Cardiac muscle cell (in vitro differentiated cells and primary cell): ENCODE measurements at regions not wholly inside any gene's neighbourhood (a gene's known extent, or its start where the extent isn't known, plus 50 kb on each side); places are given as distances from the start of the nearest gene placed in this dataset.

Source experiments
- DNase-seq, 2 donors: peaks; one replicate each; pipeline versions ENCODE4 v3.0.0 to v3.0.0-alpha.2; 2010 to 2017; ENCODE audit warnings: low read depth in 1 of 2, low spot score in 1 of 2
- H3K27ac ChIP-seq: fragments of 200-600 bp; sonication (generic); 2 replicates; pipeline ENCODE4 v1.5.1; 2016
- H3K27me3 ChIP-seq: fragments of 200-600 bp; sonication (generic); 2 replicates; pipeline ENCODE4 v1.6.0; 2016; ENCODE audit warnings: control low read depth
- H3K36me3 ChIP-seq: fragments of 200-600 bp; sonication (generic); 2 replicates; pipeline ENCODE4 v1.5.1; 2016; ENCODE audit warnings: control low read depth
- H3K4me1 ChIP-seq: fragments of 200-600 bp; sonication (generic); 2 replicates; pipeline ENCODE4 v1.8.1; 2017; ENCODE audit warnings: low read depth, mild to moderate bottlenecking, mixed run types
- H3K4me3 ChIP-seq: fragments of 200-600 bp; sonication (generic); 2 replicates; pipeline ENCODE4 v1.5.1; 2016; ENCODE audit warnings: mild to moderate bottlenecking
- H3K9me3 ChIP-seq: fragments of 200-600 bp; sonication (generic); 2 replicates; pipeline ENCODE4 v1.5.1; 2017; ENCODE audit warnings: low read depth, mild to moderate bottlenecking, control low read depth
- TF ChIP-seq, protein P1 (sequence below): IDR thresholded peaks from 2 replicates; pipeline ENCODE4 v1.5.1; 2012; ENCODE audit warnings: low read depth, mild to moderate bottlenecking, low read length

DNA sequence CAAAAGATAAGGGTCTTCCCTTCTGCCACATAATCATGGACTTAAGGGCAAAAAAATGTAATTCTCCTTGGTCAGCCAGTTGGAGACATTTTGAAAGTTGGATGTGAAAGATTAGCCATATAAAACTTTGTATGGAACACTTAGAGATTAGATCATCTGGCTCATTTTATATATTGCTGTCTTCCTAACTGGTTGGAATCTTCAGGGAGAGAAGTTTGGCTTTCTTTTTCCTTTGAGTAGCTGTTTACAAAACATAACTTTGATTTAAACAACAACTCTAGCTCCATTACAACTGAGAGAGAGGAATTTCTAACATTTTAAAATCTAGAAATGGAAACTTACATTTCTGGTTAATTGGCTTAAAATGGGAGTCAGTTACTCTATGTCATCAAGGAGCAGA is 132.7 kb downstream of the RDH14 start:
- no peaks in the 10 kb centered on the region for H3K9me3 ChIP-seq
- no peaks in the 10 kb centered on the region for H3K27me3 ChIP-seq
- H3K36me3 ChIP-seq, result no peaks in the 10 kb centered on the region
- TF ChIP-seq, protein P1, sequence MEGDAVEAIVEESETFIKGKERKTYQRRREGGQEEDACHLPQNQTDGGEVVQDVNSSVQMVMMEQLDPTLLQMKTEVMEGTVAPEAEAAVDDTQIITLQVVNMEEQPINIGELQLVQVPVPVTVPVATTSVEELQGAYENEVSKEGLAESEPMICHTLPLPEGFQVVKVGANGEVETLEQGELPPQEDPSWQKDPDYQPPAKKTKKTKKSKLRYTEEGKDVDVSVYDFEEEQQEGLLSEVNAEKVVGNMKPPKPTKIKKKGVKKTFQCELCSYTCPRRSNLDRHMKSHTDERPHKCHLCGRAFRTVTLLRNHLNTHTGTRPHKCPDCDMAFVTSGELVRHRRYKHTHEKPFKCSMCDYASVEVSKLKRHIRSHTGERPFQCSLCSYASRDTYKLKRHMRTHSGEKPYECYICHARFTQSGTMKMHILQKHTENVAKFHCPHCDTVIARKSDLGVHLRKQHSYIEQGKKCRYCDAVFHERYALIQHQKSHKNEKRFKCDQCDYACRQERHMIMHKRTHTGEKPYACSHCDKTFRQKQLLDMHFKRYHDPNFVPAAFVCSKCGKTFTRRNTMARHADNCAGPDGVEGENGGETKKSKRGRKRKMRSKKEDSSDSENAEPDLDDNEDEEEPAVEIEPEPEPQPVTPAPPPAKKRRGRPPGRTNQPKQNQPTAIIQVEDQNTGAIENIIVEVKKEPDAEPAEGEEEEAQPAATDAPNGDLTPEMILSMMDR, result no peak
- no peak overlapping the region for H3K27ac ChIP-seq
- no peak for DNase-seq
- H3K4me3 ChIP-seq, result no peak overlapping the region
- H3K4me1 ChIP-seq, result peaks cover 9% of the 10 kb centered on the region

- no peaks in the 10 kb centered on the region for H3K27me3 ChIP-seq
Measured at GRCh38 chr2:18426174-18426573, 134.3 kb downstream of the RDH14 start.

DNA sequence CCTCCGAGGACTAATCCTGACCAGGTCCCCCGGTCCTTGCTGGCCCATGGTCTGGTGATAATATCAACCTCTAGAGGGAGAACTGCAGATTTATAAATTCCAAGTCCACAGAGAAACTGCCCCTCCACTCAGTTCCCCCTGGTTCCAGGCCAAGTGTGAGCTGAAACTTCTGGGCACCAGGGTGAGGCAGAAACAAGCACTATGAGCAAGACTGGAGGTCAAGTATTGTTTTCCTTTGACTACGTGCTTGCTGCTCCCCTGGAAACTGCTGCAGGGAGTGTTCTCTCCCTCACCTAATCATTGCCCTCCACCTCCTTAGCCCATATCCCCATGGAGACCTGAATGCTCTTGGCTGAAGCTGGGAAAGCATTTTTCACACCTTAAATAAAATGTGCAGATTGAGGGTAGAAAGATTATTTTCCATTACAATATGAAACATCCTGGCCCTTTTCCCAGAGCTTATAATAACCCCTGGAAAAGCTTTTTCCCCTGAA is 135.2 kb downstream of the RDH14 start:
- H3K4me1 ChIP-seq, result peaks cover 16% of the 10 kb centered on the region
- no peaks in the 10 kb centered on the region for H3K9me3 ChIP-seq
- no peaks in the 10 kb centered on the region for H3K27me3 ChIP-seq
- H3K4me3 ChIP-seq, result no peak overlapping the region
- TF ChIP-seq, protein P1, result no peak
- H3K27ac ChIP-seq, result no peak overlapping the region
- no peaks in the 10 kb centered on the region for H3K36me3 ChIP-seq
- DNase-seq, result peak in 1 of 2 donors; percentile 43

More at GRCh38 chr2:18426174-18426573, 134.3 kb downstream of the RDH14 start:
- no peak for DNase-seq
- Histone ChIP-seq H3K4me3 (no peak overlapping the region), H3K27ac (no peak overlapping the region), H3K9me3 (no peaks in the 10 kb centered on the region), H3K4me1 (peaks cover 13% of the 10 kb centered on the region), H3K36me3 (no peaks in the 10 kb centered on the region)
- TF ChIP-seq, protein P1, result no peak

DNA sequence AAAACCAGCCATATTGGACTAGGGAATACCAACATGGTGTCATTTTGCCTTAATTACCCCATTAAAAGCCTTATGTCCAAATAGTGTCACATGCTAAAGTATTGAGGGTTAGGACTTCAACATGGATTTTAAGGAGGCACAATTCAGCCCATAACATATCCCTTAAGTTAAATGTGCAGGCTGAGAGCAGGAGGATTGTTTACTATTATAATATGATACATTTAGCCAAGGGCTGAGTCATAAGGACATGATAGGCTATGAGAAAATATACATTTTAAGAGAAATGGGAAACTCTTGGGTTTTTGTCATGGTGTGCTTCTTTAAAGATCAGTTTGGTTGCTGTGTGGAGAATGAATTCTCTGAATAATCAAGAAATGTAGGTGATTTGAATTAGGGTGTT is 136.8 kb downstream of the RDH14 start:
- no peaks in the 10 kb centered on the region for H3K9me3 ChIP-seq
- H3K36me3 ChIP-seq, result no peaks in the 10 kb centered on the region
- H3K4me1 ChIP-seq, result peaks cover 16% of the 10 kb centered on the region
- no peak overlapping the region for H3K4me3 ChIP-seq
- H3K27ac ChIP-seq, result no peak overlapping the region
- TF ChIP-seq, protein P1, result no peak
- no peak for DNase-seq
- H3K27me3 ChIP-seq, result no peaks in the 10 kb centered on the region

- TF ChIP-seq, protein P1, result no peak
- Histone ChIP-seq H3K27me3 (no peaks in the 10 kb centered on the region), H3K4me1 (peaks cover 16% of the 10 kb centered on the region), H3K36me3 (no peaks in the 10 kb centered on the region), H3K4me3 (no peak overlapping the region), H3K9me3 (no peaks in the 10 kb centered on the region), H3K27ac (no peak overlapping the region)
- no peak for DNase-seq
Measured at GRCh38 chr2:18422432-18423165, 137.9 kb downstream of the RDH14 start.
